ENCODE measurements at regions not wholly inside any gene's neighbourhood (a gene's known extent, or its start where the extent isn't known, plus 50 kb on each side); places are given as distances from the start of the nearest gene placed in this dataset.
A peak's percentile ranks its signal among the peaks of the same experiment; 100 is the strongest.

GRCh38 chr3:16658004-16658924 lies 53.0 kb upstream of the DAZL start:
- DNase-seq (ENCODE audit: low spot score), result no peak

DNA sequence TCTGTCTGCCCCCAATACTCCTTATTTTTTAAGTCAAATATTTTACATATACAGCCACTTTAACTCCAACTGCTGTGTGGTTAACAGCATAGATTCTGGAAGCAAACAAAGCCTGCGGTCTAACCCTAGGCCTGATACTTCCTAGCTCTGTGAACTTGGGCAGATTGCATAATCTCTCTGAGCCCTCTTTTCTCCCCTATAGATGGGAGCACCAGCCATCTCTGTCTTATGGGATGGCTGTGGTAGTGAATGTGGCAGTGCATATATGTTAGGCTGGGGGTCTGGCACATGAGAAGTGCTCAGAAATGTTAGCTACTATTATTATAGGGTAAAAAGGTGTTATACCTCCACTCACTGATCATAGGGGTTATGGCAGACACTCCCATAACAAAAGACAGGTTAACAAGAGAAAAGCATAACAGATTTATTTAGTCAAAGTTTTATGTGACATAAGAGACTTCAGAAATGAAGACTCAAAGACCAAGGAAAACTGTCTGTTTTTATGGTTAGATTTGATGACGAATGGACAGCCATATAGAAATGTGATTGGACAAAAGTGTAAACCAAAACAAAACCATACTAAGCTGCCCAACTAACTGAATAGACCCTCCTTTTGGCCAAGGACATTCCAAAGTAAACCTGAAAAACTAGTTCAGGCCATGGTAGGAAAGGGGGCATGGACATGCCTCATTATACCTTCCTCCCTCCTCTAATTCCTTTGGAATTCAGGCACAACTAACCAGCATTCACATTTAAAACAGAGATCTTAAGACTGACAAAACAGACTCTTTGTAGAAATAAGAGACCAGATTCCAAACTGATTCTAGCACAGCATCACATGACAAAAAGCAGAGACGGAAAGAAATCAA lies 53.9 kb upstream of the DAZL start:
- DNase-seq (ENCODE audit: low spot score), result no peak

DNA sequence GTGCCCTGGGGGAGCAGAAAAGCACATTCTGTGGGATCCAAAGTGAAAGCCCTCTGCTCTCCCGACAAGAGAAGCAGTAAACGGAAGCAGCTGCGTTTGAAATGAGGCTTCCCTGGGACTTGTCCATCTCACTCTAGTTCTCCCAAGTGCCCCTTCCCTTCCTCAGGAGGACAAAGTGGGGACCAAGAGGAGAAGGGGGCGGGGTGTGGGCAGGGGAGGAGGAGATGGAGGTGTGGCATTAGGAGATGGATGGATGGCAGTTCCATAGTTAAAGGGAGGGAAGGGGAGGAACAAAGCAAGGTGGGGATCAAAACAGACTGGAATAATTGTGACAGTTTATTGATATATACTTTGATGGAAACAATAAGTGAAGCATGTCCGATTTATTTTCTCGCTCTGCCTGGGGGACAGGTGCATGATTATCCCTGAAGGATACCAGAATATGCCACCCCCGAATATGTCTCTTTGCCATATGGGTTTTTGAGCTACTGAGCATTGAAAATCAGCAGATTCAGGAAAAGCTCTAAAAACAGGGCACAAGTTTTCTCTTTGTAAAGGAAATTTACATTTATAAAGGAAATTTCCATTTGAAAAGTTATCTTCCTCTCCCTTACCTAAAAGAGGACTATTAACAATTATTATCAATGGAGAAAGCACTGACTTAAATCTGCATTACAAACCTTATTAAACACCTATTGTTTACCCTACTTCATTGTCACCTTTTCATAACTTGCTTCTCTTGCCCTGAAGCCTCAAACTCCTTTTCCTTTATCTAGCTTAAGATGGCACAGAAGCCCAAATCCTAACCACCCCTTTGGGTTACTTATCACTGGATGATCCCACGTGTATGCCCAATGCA lies 58.9 kb upstream of the DAZL start:
- no peak for DNase-seq (ENCODE audit: low spot score)

- DNase-seq (ENCODE audit: low spot score), result peak; percentile 35
Measured at GRCh38 chr3:16665282-16665741, 60.1 kb upstream of the DAZL start.

DNA sequence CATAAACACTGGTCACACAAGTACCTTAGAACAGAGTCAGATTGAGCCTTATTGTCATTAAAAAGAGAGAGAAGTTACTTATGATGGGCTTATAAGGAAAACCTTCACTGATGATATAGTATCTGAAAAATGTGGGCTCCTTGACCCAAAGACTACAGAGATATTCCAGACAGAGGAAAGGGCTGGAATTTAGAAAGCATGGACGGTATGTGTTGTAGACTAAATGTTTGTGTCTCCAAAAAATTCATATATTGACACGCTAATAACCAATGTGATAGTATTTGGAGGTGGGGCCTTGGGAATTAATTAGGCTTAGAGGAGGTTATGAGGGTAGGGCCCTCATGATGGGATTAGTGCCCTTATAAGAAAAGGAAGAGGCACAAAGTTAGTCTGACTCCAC lies 61.0 kb upstream of the DAZL start:
- DNase-seq (ENCODE audit: low spot score), result no peak

DNA sequence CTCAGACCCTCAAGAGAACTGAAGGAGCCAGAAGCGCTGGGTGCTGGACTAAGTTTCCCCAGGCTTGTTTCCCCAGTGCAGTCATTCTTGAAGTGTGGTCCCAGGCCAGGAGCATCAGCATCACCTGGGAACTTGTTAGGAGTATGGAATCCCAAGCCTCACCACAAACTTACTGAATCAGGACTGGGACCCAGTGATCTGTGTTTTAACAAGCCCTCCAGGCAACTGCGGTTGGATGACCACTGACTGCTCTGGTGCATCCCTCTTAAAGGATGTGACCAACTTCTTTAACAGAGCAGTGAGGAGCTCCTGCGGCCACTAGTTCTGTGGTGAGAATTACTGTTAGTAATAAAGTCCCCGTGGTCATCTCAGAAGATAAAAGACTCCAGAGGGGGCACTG lies 62.4 kb upstream of the DAZL start:
- DNase-seq (ENCODE audit: low spot score), result no peak

- no peak for DNase-seq (ENCODE audit: low spot score)
Measured at GRCh38 chr3:16668776-16669545, 63.7 kb upstream of the DAZL start.

- no peak for DNase-seq (ENCODE audit: low spot score)
Measured at GRCh38 chr3:16670191-16670590, 65.0 kb upstream of the DAZL start.

DNA sequence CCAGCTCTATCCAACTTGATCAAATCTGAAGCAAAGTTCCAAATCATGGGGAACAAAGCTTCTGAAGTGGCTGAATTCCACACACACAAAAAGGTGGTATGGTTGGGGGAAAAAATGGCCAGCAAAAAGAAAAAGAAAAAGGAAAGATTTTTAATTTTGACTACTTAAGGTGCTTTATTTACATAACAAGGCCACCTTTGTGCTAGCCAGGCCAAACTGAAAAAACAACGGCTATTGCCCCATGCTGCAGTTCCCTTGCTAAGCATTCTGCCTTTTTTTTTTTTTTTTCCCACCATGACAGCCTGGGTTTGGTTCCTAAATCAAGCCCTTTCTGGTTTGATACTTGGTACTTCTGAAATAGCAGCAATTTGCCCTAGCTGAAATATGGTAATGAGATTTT lies 66.5 kb upstream of the DAZL start:
- no peak for DNase-seq (ENCODE audit: low spot score)

DNA sequence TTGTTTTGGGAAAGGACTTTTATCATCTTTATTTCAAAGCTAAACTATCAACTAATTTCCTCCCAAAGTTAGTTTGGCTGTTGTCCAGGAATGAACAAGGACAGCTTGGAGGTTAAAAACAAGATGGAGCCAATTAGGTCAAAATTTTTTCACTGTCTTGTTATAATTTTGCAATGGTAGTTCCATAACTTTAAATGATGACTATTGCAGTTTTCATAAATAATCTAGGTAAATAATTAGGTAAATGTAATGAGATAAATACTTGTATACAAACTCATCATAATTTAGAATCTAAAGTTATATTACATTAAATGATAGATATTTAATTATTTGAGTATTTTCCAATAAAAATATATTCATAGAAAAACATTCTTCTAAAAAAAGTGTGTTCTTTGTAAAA lies 68.3 kb upstream of the DAZL start:
- DNase-seq (ENCODE audit: low spot score), result no peak

DNA sequence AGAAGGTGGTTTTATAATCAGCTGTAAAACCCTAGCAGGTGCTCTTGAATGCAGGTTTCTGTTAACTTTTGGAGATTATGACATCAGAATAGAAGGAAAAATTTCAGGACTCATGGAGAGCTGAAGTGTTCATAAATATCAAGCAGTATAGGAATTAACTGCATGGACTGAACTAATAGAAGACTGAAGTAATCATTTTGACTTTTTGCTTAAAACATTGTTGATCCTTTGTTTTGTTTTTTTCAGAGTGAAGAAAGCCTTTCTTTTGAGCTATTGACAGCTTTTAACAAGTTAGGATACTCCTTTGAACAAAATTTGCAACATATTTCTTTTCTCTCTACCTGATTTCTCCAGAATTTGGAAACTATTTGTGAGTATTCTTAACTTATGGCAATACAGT lies 70.6 kb upstream of the DAZL start:
- DNase-seq (ENCODE audit: low spot score), result no peak

GRCh38 chr3:16686679-16687078 lies 81.5 kb upstream of the DAZL start:
- DNase-seq (ENCODE audit: low spot score), result no peak

DNA sequence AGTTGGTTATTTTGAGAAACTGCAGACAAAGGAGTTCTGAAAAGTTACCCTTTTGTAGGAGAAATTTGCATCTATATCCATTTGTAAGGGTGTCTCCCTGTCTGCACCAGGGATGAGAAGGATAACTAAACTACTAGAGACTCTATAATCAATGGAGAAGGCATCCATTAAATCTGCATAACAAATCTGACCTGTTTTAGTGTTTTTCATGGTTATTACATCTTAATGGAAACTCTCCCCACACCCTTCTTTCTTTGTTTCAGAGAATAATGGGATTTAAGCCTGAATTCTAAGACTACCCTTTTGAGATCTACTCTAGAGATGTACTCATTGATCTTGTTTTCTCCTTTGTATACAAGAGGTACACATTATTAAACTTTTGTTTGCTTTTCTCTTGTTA lies 82.0 kb upstream of the DAZL start:
- no peak for DNase-seq (ENCODE audit: low spot score)

DNA sequence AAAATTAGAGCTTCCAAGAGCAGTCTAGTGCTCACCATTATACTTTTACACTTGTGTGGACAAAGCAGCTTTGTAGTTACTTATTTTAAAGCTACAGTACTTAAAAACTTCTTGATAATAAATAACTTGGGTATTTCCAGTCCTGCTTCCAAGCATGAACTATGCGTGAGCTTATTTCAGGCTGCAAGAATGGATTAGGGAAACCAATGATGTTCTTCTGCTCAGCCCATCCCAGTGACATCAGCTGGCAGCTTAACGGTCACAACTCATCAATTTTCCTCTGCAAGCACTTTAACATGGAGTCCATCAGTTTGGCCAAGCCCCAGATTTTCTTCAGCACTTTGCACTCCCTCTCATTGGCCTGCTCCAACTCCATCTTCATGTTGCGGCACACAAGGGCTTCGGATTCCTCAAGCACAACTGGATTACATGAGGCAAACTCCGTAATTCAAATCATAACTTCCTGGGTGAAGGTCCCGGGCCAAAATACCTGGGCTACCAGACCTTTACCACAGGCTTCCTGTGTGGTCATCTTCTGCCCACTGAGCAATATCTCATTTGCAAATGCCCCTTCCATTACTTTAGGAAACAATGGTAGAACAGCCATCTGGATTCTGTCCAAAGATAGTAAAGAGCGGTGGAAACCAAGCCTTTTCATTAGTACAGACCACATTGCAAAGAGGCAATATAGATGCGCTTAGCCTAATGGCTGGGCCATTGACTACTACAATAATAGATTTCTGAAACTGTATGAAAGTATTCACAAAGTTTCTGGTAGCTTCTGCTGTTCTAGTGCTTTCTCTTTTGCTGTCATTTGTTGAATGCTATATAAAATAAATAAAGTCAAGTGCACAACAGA lies 87.5 kb upstream of the DAZL start:
- no peak for DNase-seq (ENCODE audit: low spot score)

DNA sequence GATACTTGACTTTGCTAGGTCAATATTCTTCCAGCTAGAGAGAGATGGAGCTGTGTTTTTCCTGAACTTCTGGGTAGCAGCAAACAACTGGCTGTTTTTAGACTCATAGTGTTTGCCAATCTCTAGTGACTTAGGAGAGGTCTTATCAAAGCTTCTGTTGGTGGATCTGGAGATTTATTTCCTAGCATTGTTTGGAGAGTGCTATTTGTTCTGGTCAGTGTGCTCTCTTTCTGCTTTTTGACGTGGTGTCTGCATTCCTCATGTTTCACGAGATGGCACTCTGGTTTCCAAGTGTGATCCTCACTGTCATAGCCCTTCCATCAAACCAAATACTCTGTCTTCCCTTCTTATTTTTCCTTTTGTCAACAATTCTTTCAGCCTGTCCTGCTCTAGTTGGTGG lies 88.6 kb upstream of the DAZL start:
- no peak for DNase-seq (ENCODE audit: low spot score)

DNA sequence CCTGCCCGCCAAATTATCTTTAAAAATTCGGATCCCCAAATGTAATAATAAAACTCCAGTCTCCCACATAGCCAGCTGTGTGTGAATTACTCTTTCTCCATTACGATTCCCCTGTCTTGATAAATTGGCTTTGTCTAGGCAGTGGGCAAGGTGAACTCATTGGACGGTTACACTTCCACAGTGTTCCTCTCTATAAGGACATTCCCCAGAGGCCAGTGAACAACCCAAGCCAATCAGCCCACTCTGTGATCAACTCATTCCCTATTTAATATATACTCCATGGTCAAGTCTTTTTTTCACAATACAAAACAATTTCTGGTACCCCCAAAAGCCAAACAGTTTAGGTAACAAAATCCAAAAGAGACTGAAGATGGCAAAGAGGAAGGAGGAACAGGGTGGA lies 90.5 kb upstream of the DAZL start:
- no peak for DNase-seq (ENCODE audit: low spot score)

GRCh38 chr3:16697443-16698147 lies 92.4 kb upstream of the DAZL start:
- DNase-seq (ENCODE audit: low spot score), result no peak

DNA sequence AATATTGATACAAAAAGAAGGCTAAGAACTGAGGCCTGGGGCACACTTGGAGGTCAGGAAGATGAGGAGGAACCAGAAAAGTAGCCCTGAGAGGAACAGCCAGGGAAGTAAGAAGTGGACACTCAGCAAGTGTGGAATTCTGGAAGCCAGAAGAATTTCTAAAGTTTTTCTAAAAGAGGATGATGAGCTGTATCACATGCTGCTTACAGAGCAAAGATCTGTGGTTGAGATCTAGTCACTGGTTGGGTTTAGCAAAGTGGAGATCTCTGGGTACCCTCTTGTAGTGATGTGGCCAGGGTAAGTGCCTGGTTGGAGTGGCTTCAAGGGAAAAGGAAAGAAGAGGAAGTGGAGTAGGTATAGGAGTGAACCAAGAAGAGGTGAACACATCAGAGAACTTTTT lies 95.4 kb upstream of the DAZL start:
- no peak for DNase-seq (ENCODE audit: low spot score)

GRCh38 chr3:16704941-16705340 lies 99.7 kb upstream of the DAZL start:
- no peak for DNase-seq (ENCODE audit: low spot score)

All from HT-29 (cell line).